ENCODE measurements at regions not wholly inside any gene's neighbourhood (a gene's known extent, or its start where the extent isn't known, plus 50 kb on each side); places are given as distances from the start of the nearest gene placed in this dataset.

DNA sequence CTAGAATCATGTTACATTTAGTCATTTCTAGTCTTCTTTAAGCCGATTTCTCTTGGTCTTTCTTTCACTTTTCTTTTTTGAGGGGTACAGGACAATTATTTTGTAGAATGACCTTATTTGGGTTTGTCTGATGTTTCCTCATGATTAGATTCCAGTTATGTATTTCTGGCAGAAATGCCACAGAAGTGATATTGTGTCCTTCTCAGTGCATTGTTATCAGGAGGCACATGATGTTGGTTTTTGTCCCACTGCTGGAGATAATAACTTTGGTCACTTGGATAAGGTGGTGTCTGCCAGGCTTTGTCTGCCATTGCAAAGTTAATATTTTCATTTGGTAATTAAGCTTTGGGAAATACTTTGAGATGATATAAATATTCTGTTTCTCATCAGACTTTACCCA, 100.3 kb downstream of the RRM1 start:
- TF ChIP-seq, protein P1, sequence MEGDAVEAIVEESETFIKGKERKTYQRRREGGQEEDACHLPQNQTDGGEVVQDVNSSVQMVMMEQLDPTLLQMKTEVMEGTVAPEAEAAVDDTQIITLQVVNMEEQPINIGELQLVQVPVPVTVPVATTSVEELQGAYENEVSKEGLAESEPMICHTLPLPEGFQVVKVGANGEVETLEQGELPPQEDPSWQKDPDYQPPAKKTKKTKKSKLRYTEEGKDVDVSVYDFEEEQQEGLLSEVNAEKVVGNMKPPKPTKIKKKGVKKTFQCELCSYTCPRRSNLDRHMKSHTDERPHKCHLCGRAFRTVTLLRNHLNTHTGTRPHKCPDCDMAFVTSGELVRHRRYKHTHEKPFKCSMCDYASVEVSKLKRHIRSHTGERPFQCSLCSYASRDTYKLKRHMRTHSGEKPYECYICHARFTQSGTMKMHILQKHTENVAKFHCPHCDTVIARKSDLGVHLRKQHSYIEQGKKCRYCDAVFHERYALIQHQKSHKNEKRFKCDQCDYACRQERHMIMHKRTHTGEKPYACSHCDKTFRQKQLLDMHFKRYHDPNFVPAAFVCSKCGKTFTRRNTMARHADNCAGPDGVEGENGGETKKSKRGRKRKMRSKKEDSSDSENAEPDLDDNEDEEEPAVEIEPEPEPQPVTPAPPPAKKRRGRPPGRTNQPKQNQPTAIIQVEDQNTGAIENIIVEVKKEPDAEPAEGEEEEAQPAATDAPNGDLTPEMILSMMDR (IDR thresholded peaks at IDR 0.05): no peak
- TF ChIP-seq POLR2A (IDR thresholded peaks at IDR 0.05): no peak
